ENCODE measurements at regions not wholly inside any gene's neighbourhood (a gene's known extent, or its start where the extent isn't known, plus 50 kb on each side); places are given as distances from the start of the nearest gene placed in this dataset.

GRCh38 chr1:185418472-185418871, 101.4 kb upstream of the IVNS1ABP start:
- TF ChIP-seq CTCF (conservative IDR thresholded peaks at IDR 0.05; ENCODE audit: low read depth, low read length) (no peak), CEBPB (IDR thresholded peaks at IDR 0.05; ENCODE audit: low read depth, low read length) (no peak), RCOR1 (IDR thresholded peaks at IDR 0.05; ENCODE audit: insufficient replicate concordance, low read length) (no peak), SMC3 (IDR thresholded peaks at IDR 0.05; ENCODE audit: low read depth, low read length) (no peak), POLR2A (IDR thresholded peaks at IDR 0.05; ENCODE audit: low read depth, low read length) (no peak), USF2 (IDR thresholded peaks at IDR 0.05; ENCODE audit: low read depth, low read length) (no peak), FOS (IDR thresholded peaks at IDR 0.05; ENCODE audit: low read depth, low read length) (no peak), RAD21 (IDR thresholded peaks at IDR 0.05; ENCODE audit: low read length) (no peak), MXI1 (IDR thresholded peaks at IDR 0.05; ENCODE audit: borderline replicate concordance, low read depth, low read length) (no peak), BHLHE40 (IDR thresholded peaks at IDR 0.05; ENCODE audit: low read depth, low read length) (no peak)
- TF ChIP-seq, protein P1, sequence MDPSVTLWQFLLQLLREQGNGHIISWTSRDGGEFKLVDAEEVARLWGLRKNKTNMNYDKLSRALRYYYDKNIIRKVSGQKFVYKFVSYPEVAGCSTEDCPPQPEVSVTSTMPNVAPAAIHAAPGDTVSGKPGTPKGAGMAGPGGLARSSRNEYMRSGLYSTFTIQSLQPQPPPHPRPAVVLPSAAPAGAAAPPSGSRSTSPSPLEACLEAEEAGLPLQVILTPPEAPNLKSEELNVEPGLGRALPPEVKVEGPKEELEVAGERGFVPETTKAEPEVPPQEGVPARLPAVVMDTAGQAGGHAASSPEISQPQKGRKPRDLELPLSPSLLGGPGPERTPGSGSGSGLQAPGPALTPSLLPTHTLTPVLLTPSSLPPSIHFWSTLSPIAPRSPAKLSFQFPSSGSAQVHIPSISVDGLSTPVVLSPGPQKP (IDR thresholded peaks at IDR 0.05; ENCODE audit: borderline replicate concordance, low read depth, low read length), result no peak

Data from IMR-90 (cell line).